SH-SY5Y (cell line): ENCODE measurements at regions not wholly inside any gene's neighbourhood (a gene's known extent, or its start where the extent isn't known, plus 50 kb on each side); places are given as distances from the start of the nearest gene placed in this dataset.

Experiments
- GATA2 ChIP-seq: IDR thresholded peaks from 2 replicates; pipeline ENCODE4 v1.6.1; 2011; ENCODE audit warnings: mild to moderate bottlenecking, low read depth, low read length
- GATA3 ChIP-seq: IDR thresholded peaks from 2 replicates; pipeline ENCODE4 v1.6.1; 2011; ENCODE audit warnings: low read depth, mild to moderate bottlenecking, low read length, moderate library complexity

DNA sequence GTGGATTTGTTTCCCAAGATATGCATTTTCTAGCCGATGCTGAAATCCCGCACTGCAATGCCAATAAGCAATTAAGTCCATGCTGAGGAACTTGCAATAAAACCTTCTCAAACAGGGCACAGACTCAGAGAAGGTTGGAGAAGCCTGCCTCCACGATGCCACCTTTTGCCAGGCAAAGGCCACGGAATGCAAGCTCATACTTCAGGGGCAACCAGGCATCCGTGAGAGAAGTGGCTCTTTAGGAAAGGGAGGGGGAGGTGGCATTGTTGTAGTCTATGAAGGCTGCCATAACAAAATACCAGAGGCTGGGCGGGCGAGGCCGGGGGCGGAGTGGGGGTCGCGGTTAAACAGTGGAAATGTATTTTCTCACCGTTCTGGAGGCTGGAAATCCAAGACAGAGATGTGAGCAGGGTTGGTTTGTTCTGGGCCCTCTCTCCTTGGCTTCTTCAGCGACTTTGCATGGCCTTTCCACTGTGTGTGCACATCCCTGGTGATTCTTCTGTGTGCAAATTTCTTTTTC lies 689.5 kb downstream of the VRK1 start:
- TF ChIP-seq GATA3 (no peak), GATA2 (no peak)
